Activated naive CD8-positive, alpha-beta T cell treated with anti-CD3 and anti-CD28 coated beads for 36 hours (primary cell): ENCODE measurements at regions not wholly inside any gene's neighbourhood (a gene's known extent, or its start where the extent isn't known, plus 50 kb on each side); places are given as distances from the start of the nearest gene placed in this dataset.
A peak's percentile ranks its signal among the peaks of the same experiment; 100 is the strongest.
"Not testable (repeated sequence)": the region's sequence is repeated elsewhere in the genome, so short reads cannot be mapped to it uniquely, and the experiment has no call there.

Experiments used
- DNase-seq: peaks from one replicate; pipeline ENCODE4 v3.0.0; 2021
- H3K27ac Mint-ChIP-seq: one replicate; pipeline ENCODE4 v1.8.0; 2022; ENCODE audit warnings: mild to moderate bottlenecking, moderate library complexity, mixed read lengths
- H3K27me3 Mint-ChIP-seq: one replicate; pipeline ENCODE4 v1.8.0; 2022; ENCODE audit warnings: mild to moderate bottlenecking, mixed read lengths
- H3K36me3 Mint-ChIP-seq: one replicate; pipeline ENCODE4 v1.8.0; 2021; ENCODE audit warnings: mild to moderate bottlenecking, mixed read lengths
- H3K4me1 Mint-ChIP-seq: one replicate; pipeline ENCODE4 v1.8.0; 2021; ENCODE audit warnings: mixed read lengths
- H3K4me3 Mint-ChIP-seq: one replicate; pipeline ENCODE4 v1.8.0; 2022; ENCODE audit warnings: mild to moderate bottlenecking, moderate library complexity, mixed read lengths
- H3K9me3 Mint-ChIP-seq: one replicate; pipeline ENCODE4 v1.8.0; 2022; ENCODE audit warnings: mixed read lengths

GRCh38 chr3:189001559-189001958 is 170.2 kb upstream of the TPRG1 start:
- Mint-ChIP-seq H3K4me1 (no peaks in the 10 kb centered on the region), H3K4me3 (no peak overlapping the region), H3K36me3 (no peaks in the 10 kb centered on the region), H3K27me3 (no peaks in the 10 kb centered on the region), H3K27ac (no peak overlapping the region), H3K9me3 (no peaks in the 10 kb centered on the region)
- no peak for DNase-seq

- H3K9me3 Mint-ChIP-seq: no peaks in the 10 kb centered on the region
- no peak overlapping the region for H3K27ac Mint-ChIP-seq
- H3K4me3 Mint-ChIP-seq: no peak overlapping the region
- DNase-seq: no peak
- no peaks in the 10 kb centered on the region for H3K36me3 Mint-ChIP-seq
- no peaks in the 10 kb centered on the region for H3K27me3 Mint-ChIP-seq
- H3K4me1 Mint-ChIP-seq: no peaks in the 10 kb centered on the region
Observed at GRCh38 chr3:189003410-189003809, 168.4 kb upstream of the TPRG1 start.

GRCh38 chr3:189013224-189013888 is 158.4 kb upstream of the TPRG1 start:
- no peak overlapping the region for H3K4me3 Mint-ChIP-seq
- peaks cover 7% of the 10 kb centered on the region for H3K27me3 Mint-ChIP-seq
- H3K4me1 Mint-ChIP-seq: peaks cover 18% of the 10 kb centered on the region
- peaks cover 10% of the 10 kb centered on the region for H3K36me3 Mint-ChIP-seq
- no peak for DNase-seq
- no peak overlapping the region for H3K27ac Mint-ChIP-seq
- peaks cover 21% of the 10 kb centered on the region for H3K9me3 Mint-ChIP-seq

GRCh38 chr3:189014526-189014925 is 157.2 kb upstream of the TPRG1 start:
- peaks cover 7% of the 10 kb centered on the region for H3K27me3 Mint-ChIP-seq
- H3K27ac Mint-ChIP-seq: no peak overlapping the region
- peaks cover 21% of the 10 kb centered on the region for H3K9me3 Mint-ChIP-seq
- no peak overlapping the region for H3K4me3 Mint-ChIP-seq
- no peak for DNase-seq
- peaks cover 10% of the 10 kb centered on the region for H3K36me3 Mint-ChIP-seq
- H3K4me1 Mint-ChIP-seq: peaks cover 18% of the 10 kb centered on the region

- not testable (repeated sequence) for DNase-seq, H3K36me3 Mint-ChIP-seq, H3K9me3 Mint-ChIP-seq
Observed at GRCh38 chr3:189022576-189023466, 148.9 kb upstream of the TPRG1 start.

GRCh38 chr3:189025866-189026265 is 145.9 kb upstream of the TPRG1 start:
- DNase-seq: no peak
- Mint-ChIP-seq H3K4me3 (no peak overlapping the region), H3K27me3 (peaks cover 19% of the 10 kb centered on the region), H3K36me3 (no peaks in the 10 kb centered on the region), H3K9me3 (no peaks in the 10 kb centered on the region), H3K27ac (no peak overlapping the region), H3K4me1 (peaks cover 4% of the 10 kb centered on the region)

More at GRCh38 chr3:189022576-189023466, 148.9 kb upstream of the TPRG1 start:
- H3K4me3 Mint-ChIP-seq, H3K27ac Mint-ChIP-seq, H3K4me1 Mint-ChIP-seq: not testable (repeated sequence)
- H3K27me3 Mint-ChIP-seq: peaks cover 19% of the 10 kb centered on the region

GRCh38 chr3:189027626-189028155 is 144.1 kb upstream of the TPRG1 start:
- DNase-seq: no peak
- no peaks in the 10 kb centered on the region for H3K36me3 Mint-ChIP-seq
- H3K4me1 Mint-ChIP-seq: peaks cover 4% of the 10 kb centered on the region
- H3K27ac Mint-ChIP-seq: no peak overlapping the region
- no peaks in the 10 kb centered on the region for H3K9me3 Mint-ChIP-seq
- H3K27me3 Mint-ChIP-seq: peaks cover 19% of the 10 kb centered on the region
- no peak overlapping the region for H3K4me3 Mint-ChIP-seq

GRCh38 chr3:189038773-189039745 is 132.7 kb upstream of the TPRG1 start:
- Mint-ChIP-seq H3K4me1 (peaks cover 41% of the 10 kb centered on the region), H3K27me3 (peaks cover 4% of the 10 kb centered on the region), H3K9me3 (peaks cover 2% of the 10 kb centered on the region), H3K4me3 (no peak overlapping the region), H3K27ac (peak overlapping the region; percentile 79), H3K36me3 (no peaks in the 10 kb centered on the region)
- peak; percentile 8 for DNase-seq

- H3K4me1 Mint-ChIP-seq: peaks cover 42% of the 10 kb centered on the region
- peaks cover 2% of the 10 kb centered on the region for H3K9me3 Mint-ChIP-seq
- no peak for DNase-seq
- H3K36me3 Mint-ChIP-seq: no peaks in the 10 kb centered on the region
- no peak overlapping the region for H3K27ac Mint-ChIP-seq
- H3K27me3 Mint-ChIP-seq: no peaks in the 10 kb centered on the region
- H3K4me3 Mint-ChIP-seq: no peak overlapping the region
Observed at GRCh38 chr3:189040656-189041335, 131.0 kb upstream of the TPRG1 start.

- Mint-ChIP-seq H3K9me3 (peaks cover 2% of the 10 kb centered on the region), H3K4me3 (no peak overlapping the region), H3K27ac (peak overlapping the region; percentile 22)
Observed at GRCh38 chr3:189041482-189042090, 130.2 kb upstream of the TPRG1 start.

GRCh38 chr3:189042832-189043231 is 128.9 kb upstream of the TPRG1 start:
- no peaks in the 10 kb centered on the region for H3K36me3 Mint-ChIP-seq
- DNase-seq: no peak
- no peak overlapping the region for H3K27ac Mint-ChIP-seq
- H3K4me3 Mint-ChIP-seq: no peak overlapping the region
- peaks cover 2% of the 10 kb centered on the region for H3K9me3 Mint-ChIP-seq
- peaks cover 44% of the 10 kb centered on the region for H3K4me1 Mint-ChIP-seq
- no peaks in the 10 kb centered on the region for H3K27me3 Mint-ChIP-seq

More at GRCh38 chr3:189041482-189042090, 130.2 kb upstream of the TPRG1 start:
- H3K4me1 Mint-ChIP-seq: peaks cover 44% of the 10 kb centered on the region
- DNase-seq: peak; percentile 79
- H3K27me3 Mint-ChIP-seq: no peaks in the 10 kb centered on the region
- H3K36me3 Mint-ChIP-seq: no peaks in the 10 kb centered on the region

GRCh38 chr3:189049458-189050236 is 122.1 kb upstream of the TPRG1 start:
- H3K27ac Mint-ChIP-seq: peak overlapping the region; percentile 40
- H3K9me3 Mint-ChIP-seq: no peaks in the 10 kb centered on the region
- H3K36me3 Mint-ChIP-seq: no peaks in the 10 kb centered on the region
- DNase-seq: no peak
- H3K27me3 Mint-ChIP-seq: peaks cover 16% of the 10 kb centered on the region
- no peak overlapping the region for H3K4me3 Mint-ChIP-seq
- H3K4me1 Mint-ChIP-seq: peaks cover 17% of the 10 kb centered on the region

GRCh38 chr3:189053322-189053721 is 118.4 kb upstream of the TPRG1 start:
- Mint-ChIP-seq H3K27ac (no peak overlapping the region), H3K9me3 (no peaks in the 10 kb centered on the region), H3K4me3 (no peak overlapping the region), H3K27me3 (peaks cover 16% of the 10 kb centered on the region), H3K4me1 (peaks cover 14% of the 10 kb centered on the region), H3K36me3 (no peaks in the 10 kb centered on the region)
- no peak for DNase-seq
